Endodermal cell (in vitro differentiated cells): ENCODE measurements at regions not wholly inside any gene's neighbourhood (a gene's known extent, or its start where the extent isn't known, plus 50 kb on each side); places are given as distances from the start of the nearest gene placed in this dataset.
A peak's percentile ranks its signal among the peaks of the same experiment; 100 is the strongest.

Source experiments
- DNase-seq: peaks from one replicate; pipeline ENCODE4 v3.0.0-alpha.2; 2017
- H3K27ac ChIP-seq: 2 replicates; pipeline ENCODE4 v1.5.1; 2013; ENCODE audit warnings: mild to moderate bottlenecking, low read depth, low read length, moderate library complexity
- H3K27me3 ChIP-seq: 2 replicates; pipeline ENCODE4 v1.6.1; 2013; ENCODE audit warnings: mild to moderate bottlenecking, low read length, moderate library complexity; ENCODE audit not compliant: insufficient read depth, control insufficient read depth, poor library complexity, severe bottlenecking
- H3K36me3 ChIP-seq: 2 replicates; pipeline ENCODE4 v1.7.0; 2013; ENCODE audit warnings: mild to moderate bottlenecking, low read length, moderate library complexity; ENCODE audit not compliant: control insufficient read depth, insufficient read depth
- H3K4me1 ChIP-seq: one replicate; pipeline ENCODE4 v1.7.0; 2013; ENCODE audit warnings: low read length; ENCODE audit not compliant: control insufficient read depth, insufficient read depth
- H3K4me3 ChIP-seq: 2 replicates; pipeline ENCODE4 v1.5.1; 2013; ENCODE audit warnings: mild to moderate bottlenecking, low read length, moderate library complexity
- H3K9ac ChIP-seq: 2 replicates; pipeline ENCODE4 v1.6.1; 2013; ENCODE audit warnings: mild to moderate bottlenecking, low read length, moderate library complexity; ENCODE audit not compliant: poor library complexity, severe bottlenecking; ENCODE audit errors: extremely low read depth
- H3K9me3 ChIP-seq: 2 replicates; pipeline ENCODE4 v1.6.1; 2013; ENCODE audit warnings: mild to moderate bottlenecking, low read length, moderate library complexity; ENCODE audit not compliant: control insufficient read depth
- H3K27ac Mint-ChIP-seq: 2 replicates; pipeline ENCODE4 v1.8.0; 2020; ENCODE audit warnings: mixed read lengths
- H3K27me3 Mint-ChIP-seq: 2 replicates; pipeline ENCODE4 v1.8.0; 2021; ENCODE audit warnings: mild to moderate bottlenecking, mixed read lengths; ENCODE audit not compliant: insufficient read depth
- H3K36me3 Mint-ChIP-seq: 2 replicates; pipeline ENCODE4 v1.8.0; 2020; ENCODE audit warnings: low read depth, mixed read lengths
- H3K4me1 Mint-ChIP-seq: 2 replicates; pipeline ENCODE4 v1.8.0; 2020; ENCODE audit warnings: mixed read lengths
- H3K4me3 Mint-ChIP-seq: 2 replicates; pipeline ENCODE4 v1.8.0; 2020; ENCODE audit warnings: mild to moderate bottlenecking, moderate library complexity, mixed read lengths
- H3K9me3 Mint-ChIP-seq: 2 replicates; pipeline ENCODE4 v1.8.0; 2020; ENCODE audit warnings: mild to moderate bottlenecking, mixed read lengths
- CTCF ChIP-seq: fragments of 200-600 bp; sonication (generic); conservative IDR thresholded peaks from 2 replicates; pipeline ENCODE4 v1.5.0; 2021; ENCODE audit warnings: antibody characterized with exemption, mild to moderate bottlenecking
- WGBS, 2 experiments: methylation state at CpG; one replicate each; pipeline versions ENCODE4 v1.1.5 to v1.1.7; 2013; ENCODE audit warnings: missing lambda C conversion rate in 2 of 2, mixed read lengths in 1 of 2; ENCODE audit not compliant: insufficient coverage in 1 of 2, insufficient read length in 1 of 2; 5-methylcytosine and 5-hydroxymethylcytosine counted together

GRCh38 chrX:129125122-129125914 lies 398.0 kb downstream of the SMARCA1 start:
- H3K4me1 Mint-ChIP-seq: no peaks in the 10 kb centered on the region
- H3K4me3 ChIP-seq: no peak overlapping the region

GRCh38 chrX:129123795-129124194 lies 399.5 kb downstream of the SMARCA1 start:
- no peak overlapping the region for H3K4me3 ChIP-seq
- H3K27ac ChIP-seq: no peak overlapping the region
- Mint-ChIP-seq H3K27ac (no peak overlapping the region), H3K9me3 (peaks cover 8% of the 10 kb centered on the region), H3K4me1 (no peaks in the 10 kb centered on the region), H3K27me3 (no peaks in the 10 kb centered on the region), H3K4me3 (no peak overlapping the region), H3K36me3 (peaks cover 3% of the 10 kb centered on the region)
- no peaks in the 10 kb centered on the region for H3K4me1 ChIP-seq
- no peaks in the 10 kb centered on the region for H3K27me3 ChIP-seq
- H3K9ac ChIP-seq: no peak overlapping the region
- 96 to 100% methylated on average over 2 to 3 of the region's 6 CpGs for WGBS, 2 experiments
- TF ChIP-seq CTCF: no peak
- no peaks in the 10 kb centered on the region for H3K36me3 ChIP-seq
- no peaks in the 10 kb centered on the region for H3K9me3 ChIP-seq
- DNase-seq: no peak

More at GRCh38 chrX:129125122-129125914, 398.0 kb downstream of the SMARCA1 start:
- no peak for TF ChIP-seq CTCF
- H3K4me3 Mint-ChIP-seq: no peak overlapping the region
- no peak overlapping the region for H3K27ac Mint-ChIP-seq
- peaks cover 8% of the 10 kb centered on the region for H3K9me3 Mint-ChIP-seq
- Histone ChIP-seq H3K4me1 (no peaks in the 10 kb centered on the region), H3K9me3 (no peaks in the 10 kb centered on the region), H3K27me3 (no peaks in the 10 kb centered on the region), H3K9ac (no peak overlapping the region), H3K36me3 (no peaks in the 10 kb centered on the region), H3K27ac (no peak overlapping the region)
- no peak for DNase-seq
- H3K36me3 Mint-ChIP-seq: peaks cover 3% of the 10 kb centered on the region
- 82 to 83% methylated on average over 2 to 6 of the region's 6 CpGs for WGBS, 2 experiments
- H3K27me3 Mint-ChIP-seq: no peaks in the 10 kb centered on the region

GRCh38 chrX:129116676-129117470 lies 406.4 kb downstream of the SMARCA1 start:
- no peak overlapping the region for H3K4me3 Mint-ChIP-seq
- peak; percentile 55 for TF ChIP-seq CTCF
- Histone ChIP-seq H3K9ac (no peak overlapping the region), H3K27me3 (no peaks in the 10 kb centered on the region), H3K4me3 (no peak overlapping the region), H3K4me1 (no peaks in the 10 kb centered on the region), H3K9me3 (no peaks in the 10 kb centered on the region), H3K36me3 (no peaks in the 10 kb centered on the region), H3K27ac (no peak overlapping the region)
- H3K36me3 Mint-ChIP-seq: no peaks in the 10 kb centered on the region
- H3K27ac Mint-ChIP-seq: no peak overlapping the region
- WGBS, 2 experiments: 89 to 92% methylated on average over 4 to 6 of the region's 8 CpGs
- peaks cover 29% of the 10 kb centered on the region for H3K4me1 Mint-ChIP-seq
- H3K9me3 Mint-ChIP-seq: no peaks in the 10 kb centered on the region
- no peaks in the 10 kb centered on the region for H3K27me3 Mint-ChIP-seq
- DNase-seq: no peak
